ENCODE measurements at regions not wholly inside any gene's neighbourhood (a gene's known extent, or its start where the extent isn't known, plus 50 kb on each side); places are given as distances from the start of the nearest gene placed in this dataset.

GRCh38 chr3:24033818-24034217, 88.7 kb downstream of the NR1D2 start:
- TF ChIP-seq, protein P1, sequence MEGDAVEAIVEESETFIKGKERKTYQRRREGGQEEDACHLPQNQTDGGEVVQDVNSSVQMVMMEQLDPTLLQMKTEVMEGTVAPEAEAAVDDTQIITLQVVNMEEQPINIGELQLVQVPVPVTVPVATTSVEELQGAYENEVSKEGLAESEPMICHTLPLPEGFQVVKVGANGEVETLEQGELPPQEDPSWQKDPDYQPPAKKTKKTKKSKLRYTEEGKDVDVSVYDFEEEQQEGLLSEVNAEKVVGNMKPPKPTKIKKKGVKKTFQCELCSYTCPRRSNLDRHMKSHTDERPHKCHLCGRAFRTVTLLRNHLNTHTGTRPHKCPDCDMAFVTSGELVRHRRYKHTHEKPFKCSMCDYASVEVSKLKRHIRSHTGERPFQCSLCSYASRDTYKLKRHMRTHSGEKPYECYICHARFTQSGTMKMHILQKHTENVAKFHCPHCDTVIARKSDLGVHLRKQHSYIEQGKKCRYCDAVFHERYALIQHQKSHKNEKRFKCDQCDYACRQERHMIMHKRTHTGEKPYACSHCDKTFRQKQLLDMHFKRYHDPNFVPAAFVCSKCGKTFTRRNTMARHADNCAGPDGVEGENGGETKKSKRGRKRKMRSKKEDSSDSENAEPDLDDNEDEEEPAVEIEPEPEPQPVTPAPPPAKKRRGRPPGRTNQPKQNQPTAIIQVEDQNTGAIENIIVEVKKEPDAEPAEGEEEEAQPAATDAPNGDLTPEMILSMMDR (IDR thresholded peaks at IDR 0.05): no peak
- TF ChIP-seq POLR2A (IDR thresholded peaks at IDR 0.05): no peak
- Histone ChIP-seq H3K4me1 (peaks cover 12 to 15% of the 10 kb centered on the region in 2 donors), H3K36me3 (no peaks in the 10 kb centered on the region), H3K9me3 (no peaks in the 10 kb centered on the region), H3K27ac (no peak overlapping the region), H3K27me3 (no peaks in the 10 kb centered on the region), H3K4me3 (replicated peaks in 1 of 3) (no peak overlapping the region)
- no peak for DNase-seq
- intact Hi-C loops (cut with DNase I): no loop called here
- WGBS, 2 donors: 85 to 86% methylated on average over 2 of the region's 2 CpGs

GRCh38 chr3:24034464-24034863, 89.4 kb downstream of the NR1D2 start:
- TF ChIP-seq, protein P1 (IDR thresholded peaks at IDR 0.05): no peak
- TF ChIP-seq POLR2A (IDR thresholded peaks at IDR 0.05): no peak
- Histone ChIP-seq H3K27me3 (no peaks in the 10 kb centered on the region), H3K36me3 (no peaks in the 10 kb centered on the region), H3K9me3 (no peaks in the 10 kb centered on the region), H3K4me3 (replicated peaks in 1 of 3) (no peak overlapping the region), H3K4me1 (peaks cover 8% of the 10 kb centered on the region in 2 donors), H3K27ac (no peak overlapping the region)
- DNase-seq: no peak
- intact Hi-C loops (cut with DNase I): no loop called here

DNA sequence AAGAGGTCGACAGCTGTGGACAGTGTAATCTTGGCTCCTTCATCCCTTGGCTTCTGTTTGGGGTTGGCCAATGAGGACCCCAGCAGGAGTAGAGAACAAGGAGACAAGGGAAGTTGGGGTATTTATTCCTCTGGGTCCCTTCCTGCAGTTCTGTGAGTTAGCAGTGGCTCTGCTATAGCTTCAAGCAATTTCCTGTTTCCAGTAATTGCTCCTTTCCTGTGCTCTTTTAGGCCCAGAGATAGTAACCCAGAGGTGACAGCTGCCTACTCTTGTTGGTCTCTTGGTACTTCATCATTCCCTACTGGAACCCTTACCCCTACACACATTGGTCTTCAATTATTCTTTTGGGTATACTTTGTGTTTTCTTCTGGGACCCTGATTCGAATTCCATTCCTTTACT, 92.9 kb downstream of the NR1D2 start:
- intact Hi-C loops (cut with DNase I): no loop called here
- Histone ChIP-seq H3K4me3 (replicated peaks in 1 of 3) (no peak overlapping the region), H3K36me3 (no peaks in the 10 kb centered on the region), H3K27me3 (no peaks in the 10 kb centered on the region), H3K9me3 (no peaks in the 10 kb centered on the region), H3K27ac (no peak overlapping the region), H3K4me1 (peaks cover 3 to 12% of the 10 kb centered on the region in 2 donors)
- TF ChIP-seq, protein P1 (IDR thresholded peaks at IDR 0.05): no peak
- TF ChIP-seq POLR2A (IDR thresholded peaks at IDR 0.05): no peak
- 87 to 92% methylated on average over 2 of the region's 2 CpGs for WGBS, 2 donors
- no peak for DNase-seq

DNA sequence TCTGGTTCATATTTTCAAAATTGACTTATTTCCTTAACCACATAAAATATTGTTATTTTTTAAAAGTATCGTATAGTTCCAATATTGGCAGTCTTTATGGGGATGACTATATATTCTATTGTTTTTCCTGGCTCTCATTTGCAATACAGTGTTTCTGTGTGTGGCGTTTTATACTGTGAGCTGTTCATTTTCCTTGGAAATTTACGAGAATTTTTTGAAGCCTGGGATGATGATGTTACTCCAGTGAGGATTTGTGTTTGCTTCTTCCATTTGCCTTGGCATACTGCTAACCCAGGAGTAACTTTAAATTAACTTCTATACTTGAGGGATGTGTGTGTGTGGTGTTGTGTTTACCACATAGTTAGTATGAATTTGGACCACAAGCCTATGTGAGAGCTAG, 95.2 kb downstream of the NR1D2 start:
- TF ChIP-seq, protein P1 (IDR thresholded peaks at IDR 0.05): no peak
- TF ChIP-seq POLR2A (IDR thresholded peaks at IDR 0.05): no peak
- no peaks in the 10 kb centered on the region for H3K9me3 ChIP-seq
- no peaks in the 10 kb centered on the region for H3K36me3 ChIP-seq
- peaks cover 7 to 17% of the 10 kb centered on the region in 2 donors for H3K4me1 ChIP-seq
- WGBS, 2 donors: 93% methylated on average over 3 of the region's 3 CpGs
- no peak overlapping the region for H3K4me3 ChIP-seq (replicated peaks in 1 of 3)
- no peak for DNase-seq
- no peak overlapping the region for H3K27ac ChIP-seq
- H3K27me3 ChIP-seq: no peaks in the 10 kb centered on the region
- intact Hi-C loops (cut with DNase I): no loop called here

GRCh38 chr3:24042174-24043059, 97.3 kb downstream of the NR1D2 start:
- intact Hi-C loops (cut with DNase I): no loop called here
- 42 to 44% methylated on average over 10 of the region's 10 CpGs for WGBS, 2 donors
- no peak overlapping the region for H3K4me3 ChIP-seq (replicated peaks in 1 of 3)
- DNase-seq: peak; percentile 33 to 45
- H3K9me3 ChIP-seq: no peaks in the 10 kb centered on the region
- H3K4me1 ChIP-seq: peaks cover 13 to 23% of the 10 kb centered on the region in 2 donors
- TF ChIP-seq POLR2A (IDR thresholded peaks at IDR 0.05): peak in 1 of 2 donors; percentile 22
- TF ChIP-seq, protein P1 (IDR thresholded peaks at IDR 0.05): no peak
- no peaks in the 10 kb centered on the region for H3K36me3 ChIP-seq
- H3K27me3 ChIP-seq: no peaks in the 10 kb centered on the region
- peak overlapping the region; percentile 89 to 94 (median 91) for H3K27ac ChIP-seq

Data from thyroid gland (tissue), 4 donors.